ENCODE measurements at regions not wholly inside any gene's neighbourhood (a gene's known extent, or its start where the extent isn't known, plus 50 kb on each side); places are given as distances from the start of the nearest gene placed in this dataset.

DNA sequence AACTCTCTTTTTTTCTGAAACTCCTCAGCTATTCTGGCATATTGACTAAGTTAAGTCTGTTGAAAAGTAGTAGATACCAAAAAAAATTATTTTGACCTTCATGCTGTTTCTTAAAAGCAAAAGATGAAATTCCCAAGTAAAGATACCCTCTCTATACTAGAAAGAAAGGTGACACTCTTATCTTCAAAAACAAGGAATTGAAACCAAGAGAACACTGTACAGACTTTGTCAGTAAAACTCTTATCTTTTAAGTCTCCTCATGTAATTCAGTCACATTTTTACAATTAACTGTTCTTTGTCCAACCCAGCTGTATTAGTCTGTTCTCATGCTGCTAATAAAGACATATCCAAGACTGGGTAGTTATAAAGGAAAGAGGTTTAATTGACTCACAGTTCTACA, 496.2 kb downstream of the LTN1 start (continued):
- TF ChIP-seq RREB1 (CRISPR knock-in tag; IDR thresholded peaks at IDR 0.05) (no peak), DNMT1 (IDR thresholded peaks at IDR 0.05) (no peak)

GRCh38 chr21:28492127-28492526, 500.6 kb downstream of the LTN1 start:
- H3K9ac ChIP-seq (ENCODE audit: insufficient read depth in 1 of 2, low read depth in 2 of 2, low read length in 2 of 2), result no peak overlapping the region
- TF ChIP-seq IFI16 (CRISPR knock-in tag; IDR thresholded peaks at IDR 0.05) (no peak), ZNF23 (CRISPR knock-in tag; IDR thresholded peaks at IDR 0.05) (no peak), KAT8 (IDR thresholded peaks at IDR 0.05; ENCODE audit: low read depth) (no peak)
- ChIA-PET CTCF (ENCODE audit: low intra/inter-chr PET ratio) (no interaction called here), POLR2A (no interaction called here)
- H4K20me1 ChIP-seq (replicated peaks; ENCODE audit: control insufficient read depth, insufficient read depth, low read length), result no peaks in the 10 kb centered on the region
- in situ Hi-C loops (cut with MboI) (no loop called here), intact Hi-C loops (cut with micrococcal nuclease) (no loop called here)
- no peak overlapping the region for H3K27ac ChIP-seq (ENCODE audit: extremely low read depth, low read depth, low read length)
- no peak overlapping the region for H3K4me3 ChIP-seq
- no peaks in the 10 kb centered on the region for H3K9me1 ChIP-seq (ENCODE audit: control insufficient read depth, insufficient read depth, low read length)
- BruUV-seq (replicated peaks), result no TSS peak
- no peaks in the 10 kb centered on the region for H3K79me2 ChIP-seq (ENCODE audit: control insufficient read depth, insufficient read depth, low read length)
- no peaks in the 10 kb centered on the region for H3K9me3 ChIP-seq (replicated peaks; ENCODE audit: control insufficient read depth, insufficient read depth, low read depth, low read length)
- no peak overlapping the region for H3K4me2 ChIP-seq (ENCODE audit: insufficient read depth, low read length)
- no peak for ATAC-seq
- no peak overlapping the region for H2AFZ ChIP-seq (ENCODE audit: low read depth, low read length)
- H3K4me1 ChIP-seq (replicated peaks in 1 of 2; ENCODE audit: control insufficient read depth in 2 of 2, insufficient read depth in 2 of 2, low read length in 2 of 2), result no peaks in the 10 kb centered on the region
- WGBS (ENCODE audit: insufficient coverage, low coverage, missing lambda C conversion rate), result 0% methylated on average over 4 of the region's 4 CpGs
- FAIRE-seq, result no peak
- no peak for DNase-seq (ENCODE audit: extremely low read depth in 1 of 4, low spot score in 3 of 4)
- H3K36me3 ChIP-seq (ENCODE audit: control insufficient read depth, insufficient read depth, low read length), result no peaks in the 10 kb centered on the region
- no peaks in the 10 kb centered on the region for H3K27me3 ChIP-seq (ENCODE audit: control insufficient read depth in 2 of 2, insufficient read depth in 2 of 2, low read length in 2 of 2)
